ENCODE measurements at regions not wholly inside any gene's neighbourhood (a gene's known extent, or its start where the extent isn't known, plus 50 kb on each side); places are given as distances from the start of the nearest gene placed in this dataset.

DNA sequence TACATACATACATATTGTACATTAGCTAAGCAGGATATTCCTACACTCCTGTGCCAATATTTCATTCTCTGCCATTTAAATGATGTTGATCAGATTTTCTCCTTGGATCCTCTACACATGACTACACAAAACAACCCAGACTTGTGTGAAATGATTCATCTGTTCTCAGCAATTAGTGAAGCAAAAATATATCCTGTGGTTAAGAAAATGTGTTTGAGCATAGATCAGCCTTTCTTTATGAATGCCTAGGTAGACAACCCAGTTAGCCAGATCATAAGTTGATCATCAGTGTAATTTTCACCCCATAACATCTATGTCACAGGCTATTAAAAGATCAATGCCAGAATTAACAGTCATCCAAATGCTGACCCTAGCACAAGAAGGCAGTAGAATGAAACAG, 275.2 kb upstream of the EDNRB start:
- no peaks in the 10 kb centered on the region for H3K4me1 Mint-ChIP-seq (ENCODE audit: low read depth)
- H3K4me3 Mint-ChIP-seq, result no peak overlapping the region
- no peaks in the 10 kb centered on the region for H3K27me3 Mint-ChIP-seq
- H3K27ac Mint-ChIP-seq, result no peak overlapping the region
- H3K9me3 Mint-ChIP-seq, result no peaks in the 10 kb centered on the region
- no peak for DNase-seq
- H3K36me3 Mint-ChIP-seq (ENCODE audit: low read depth), result no peaks in the 10 kb centered on the region

DNA sequence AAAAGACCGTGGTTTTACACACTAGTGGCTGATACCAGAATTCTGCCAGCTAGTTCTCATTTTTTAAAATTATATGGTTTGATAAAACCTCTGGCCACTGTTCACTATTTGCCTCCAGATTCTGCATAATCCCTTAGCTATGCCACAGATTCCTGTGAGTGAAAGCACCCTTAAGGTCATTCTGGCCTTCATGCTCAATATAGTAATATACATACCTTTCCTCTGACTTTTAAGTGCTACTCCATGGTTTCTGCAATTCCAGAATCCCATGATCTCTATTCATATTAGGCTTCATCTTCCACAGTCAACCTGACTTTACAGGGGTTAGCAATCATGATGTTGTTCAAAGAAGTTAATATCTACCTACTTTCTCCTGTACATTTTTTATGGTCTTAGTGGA, 274.1 kb upstream of the EDNRB start:
- Mint-ChIP-seq H3K27ac (no peak overlapping the region), H3K36me3 (ENCODE audit: low read depth) (no peaks in the 10 kb centered on the region), H3K4me1 (ENCODE audit: low read depth) (no peaks in the 10 kb centered on the region), H3K9me3 (no peaks in the 10 kb centered on the region), H3K4me3 (no peak overlapping the region), H3K27me3 (no peaks in the 10 kb centered on the region)
- DNase-seq, result no peak

- DNase-seq, result no peak
- H3K36me3 Mint-ChIP-seq (ENCODE audit: low read depth), result no peaks in the 10 kb centered on the region
- no peaks in the 10 kb centered on the region for H3K27me3 Mint-ChIP-seq
- no peak overlapping the region for H3K27ac Mint-ChIP-seq
- H3K4me3 Mint-ChIP-seq, result no peak overlapping the region
- H3K4me1 Mint-ChIP-seq (ENCODE audit: low read depth), result no peaks in the 10 kb centered on the region
- H3K9me3 Mint-ChIP-seq, result no peaks in the 10 kb centered on the region
Observed at GRCh38 chr13:78190296-78190695, 271.7 kb upstream of the EDNRB start.

- no peaks in the 10 kb centered on the region for H3K27me3 Mint-ChIP-seq
- H3K9me3 Mint-ChIP-seq, result no peaks in the 10 kb centered on the region
- no peak for DNase-seq
- H3K27ac Mint-ChIP-seq, result no peak overlapping the region
- H3K4me1 Mint-ChIP-seq (ENCODE audit: low read depth), result no peaks in the 10 kb centered on the region
- H3K36me3 Mint-ChIP-seq (ENCODE audit: low read depth), result no peaks in the 10 kb centered on the region
- no peak overlapping the region for H3K4me3 Mint-ChIP-seq
Observed at GRCh38 chr13:78187781-78188180, 269.1 kb upstream of the EDNRB start.

GRCh38 chr13:78185700-78186099, 267.1 kb upstream of the EDNRB start:
- no peaks in the 10 kb centered on the region for H3K4me1 Mint-ChIP-seq (ENCODE audit: low read depth)
- no peak overlapping the region for H3K4me3 Mint-ChIP-seq
- no peaks in the 10 kb centered on the region for H3K27me3 Mint-ChIP-seq
- H3K9me3 Mint-ChIP-seq, result no peaks in the 10 kb centered on the region
- H3K36me3 Mint-ChIP-seq (ENCODE audit: low read depth), result no peaks in the 10 kb centered on the region
- no peak overlapping the region for H3K27ac Mint-ChIP-seq
- no peak for DNase-seq

GRCh38 chr13:78183732-78184131, 265.1 kb upstream of the EDNRB start:
- no peak overlapping the region for H3K4me3 Mint-ChIP-seq
- no peaks in the 10 kb centered on the region for H3K9me3 Mint-ChIP-seq
- H3K36me3 Mint-ChIP-seq (ENCODE audit: low read depth), result no peaks in the 10 kb centered on the region

DNA sequence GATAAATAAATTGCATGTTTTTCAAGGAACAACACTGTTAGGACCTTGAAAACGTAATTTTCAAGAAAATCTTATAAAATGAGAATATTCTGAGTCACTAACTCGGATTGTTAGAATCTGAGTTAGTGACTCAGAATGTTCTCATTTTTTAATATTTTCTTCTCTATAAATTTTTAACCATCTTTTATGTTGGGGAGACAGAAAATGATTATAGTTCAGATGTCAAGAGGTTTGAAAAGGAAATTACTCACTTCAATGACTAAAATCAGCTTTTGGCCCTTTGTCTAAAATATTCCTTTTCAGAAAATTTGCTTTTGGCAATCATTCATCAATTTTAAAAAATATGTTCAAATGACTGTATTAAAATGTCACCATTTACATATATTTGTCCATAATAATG, 264.2 kb upstream of the EDNRB start:
- Mint-ChIP-seq H3K9me3 (no peaks in the 10 kb centered on the region), H3K4me1 (ENCODE audit: low read depth) (no peaks in the 10 kb centered on the region), H3K27ac (no peak overlapping the region), H3K36me3 (ENCODE audit: low read depth) (no peaks in the 10 kb centered on the region), H3K4me3 (no peak overlapping the region), H3K27me3 (no peaks in the 10 kb centered on the region)
- DNase-seq, result no peak

More at GRCh38 chr13:78183732-78184131, 265.1 kb upstream of the EDNRB start:
- Mint-ChIP-seq H3K4me1 (ENCODE audit: low read depth) (no peaks in the 10 kb centered on the region), H3K27ac (no peak overlapping the region), H3K27me3 (no peaks in the 10 kb centered on the region)
- DNase-seq, result no peak

DNA sequence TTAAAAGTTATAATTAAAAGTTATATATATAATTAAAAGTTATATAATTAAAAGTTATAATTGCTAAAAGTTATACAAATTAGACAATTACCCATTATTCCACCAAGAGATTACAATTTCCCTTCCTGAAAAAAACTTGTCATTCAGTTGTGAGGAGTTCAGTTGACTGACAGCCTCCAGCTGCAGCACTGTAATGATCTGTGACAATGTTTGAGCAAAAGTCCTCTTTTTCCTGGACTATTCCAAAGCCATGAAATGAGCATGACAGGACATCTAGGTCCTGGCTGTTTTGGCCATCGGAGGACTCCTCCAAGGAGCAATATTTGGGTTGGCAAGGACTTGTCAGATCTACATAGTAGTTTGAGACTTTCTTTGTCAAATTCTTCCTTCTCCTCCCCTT, 258.7 kb upstream of the EDNRB start:
- Mint-ChIP-seq H3K4me1 (ENCODE audit: low read depth) (no peaks in the 10 kb centered on the region), H3K9me3 (peaks cover 2% of the 10 kb centered on the region), H3K27ac (no peak overlapping the region), H3K27me3 (no peaks in the 10 kb centered on the region), H3K36me3 (ENCODE audit: low read depth) (no peaks in the 10 kb centered on the region), H3K4me3 (no peak overlapping the region)
- no peak for DNase-seq

DNA sequence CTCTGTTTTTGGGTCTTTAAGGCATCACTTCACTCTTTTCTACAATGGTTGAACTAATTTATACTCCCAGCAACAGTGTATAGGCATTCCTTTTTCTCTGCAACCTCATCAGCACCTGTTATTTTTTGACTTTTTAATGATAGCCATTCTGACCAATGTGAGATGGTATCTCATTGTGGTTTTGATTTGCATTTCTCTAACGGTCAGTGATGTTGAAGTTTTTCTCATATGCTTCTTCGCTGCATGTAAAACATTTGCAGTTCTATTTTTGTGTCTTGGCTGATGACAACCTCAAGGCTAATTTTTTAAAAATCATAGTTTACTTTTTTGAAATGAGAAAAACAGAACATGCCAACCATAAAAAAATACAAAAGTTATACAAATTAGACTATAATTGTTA, 258.2 kb upstream of the EDNRB start:
- no peak overlapping the region for H3K27ac Mint-ChIP-seq
- no peaks in the 10 kb centered on the region for H3K27me3 Mint-ChIP-seq
- DNase-seq, result no peak
- H3K36me3 Mint-ChIP-seq (ENCODE audit: low read depth), result no peaks in the 10 kb centered on the region
- no peaks in the 10 kb centered on the region for H3K4me1 Mint-ChIP-seq (ENCODE audit: low read depth)
- H3K4me3 Mint-ChIP-seq, result no peak overlapping the region
- H3K9me3 Mint-ChIP-seq, result peaks cover 2% of the 10 kb centered on the region

GRCh38 chr13:78169386-78169785, 250.8 kb upstream of the EDNRB start:
- Mint-ChIP-seq H3K27me3 (no peaks in the 10 kb centered on the region), H3K27ac (no peak overlapping the region), H3K4me1 (ENCODE audit: low read depth) (no peaks in the 10 kb centered on the region)

GRCh38 chr13:78168981-78169380, 250.3 kb upstream of the EDNRB start:
- no peak overlapping the region for H3K4me3 Mint-ChIP-seq
- no peaks in the 10 kb centered on the region for H3K4me1 Mint-ChIP-seq (ENCODE audit: low read depth)
- H3K27me3 Mint-ChIP-seq, result no peaks in the 10 kb centered on the region
- no peak overlapping the region for H3K27ac Mint-ChIP-seq
- no peaks in the 10 kb centered on the region for H3K36me3 Mint-ChIP-seq (ENCODE audit: low read depth)
- H3K9me3 Mint-ChIP-seq, result peaks cover 4% of the 10 kb centered on the region
- no peak for DNase-seq

More at GRCh38 chr13:78169386-78169785, 250.8 kb upstream of the EDNRB start:
- DNase-seq, result no peak
- peaks cover 4% of the 10 kb centered on the region for H3K9me3 Mint-ChIP-seq
- no peak overlapping the region for H3K4me3 Mint-ChIP-seq
- no peaks in the 10 kb centered on the region for H3K36me3 Mint-ChIP-seq (ENCODE audit: low read depth)

DNA sequence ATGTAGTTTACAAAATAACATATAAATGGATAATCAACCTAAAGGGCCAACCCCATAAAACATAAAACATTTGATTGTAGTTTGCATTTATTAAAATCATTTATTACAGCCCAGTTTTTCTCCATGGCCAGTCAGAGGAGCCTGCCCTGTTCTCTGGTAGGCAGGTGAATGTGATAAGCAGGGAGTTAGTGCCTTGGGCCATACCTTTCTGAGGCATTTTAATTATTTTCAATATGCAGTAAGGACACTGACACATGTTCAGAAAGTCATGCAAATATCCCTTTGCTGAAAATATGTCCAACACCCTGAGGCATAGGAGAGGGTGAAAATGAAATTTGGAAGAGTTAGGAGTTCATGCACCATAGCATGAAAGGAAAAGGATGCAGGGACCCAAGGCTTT, 242.6 kb upstream of the EDNRB start:
- Mint-ChIP-seq H3K9me3 (no peaks in the 10 kb centered on the region), H3K27ac (no peak overlapping the region), H3K4me1 (ENCODE audit: low read depth) (peaks cover 1% of the 10 kb centered on the region), H3K4me3 (no peak overlapping the region), H3K36me3 (ENCODE audit: low read depth) (no peaks in the 10 kb centered on the region), H3K27me3 (no peaks in the 10 kb centered on the region)
- DNase-seq, result no peak

GRCh38 chr13:78160793-78161192, 242.2 kb upstream of the EDNRB start:
- Mint-ChIP-seq H3K4me3 (no peak overlapping the region), H3K4me1 (ENCODE audit: low read depth) (peaks cover 1% of the 10 kb centered on the region), H3K9me3 (no peaks in the 10 kb centered on the region), H3K36me3 (ENCODE audit: low read depth) (no peaks in the 10 kb centered on the region), H3K27me3 (no peaks in the 10 kb centered on the region), H3K27ac (no peak overlapping the region)
- DNase-seq, result no peak

DNA sequence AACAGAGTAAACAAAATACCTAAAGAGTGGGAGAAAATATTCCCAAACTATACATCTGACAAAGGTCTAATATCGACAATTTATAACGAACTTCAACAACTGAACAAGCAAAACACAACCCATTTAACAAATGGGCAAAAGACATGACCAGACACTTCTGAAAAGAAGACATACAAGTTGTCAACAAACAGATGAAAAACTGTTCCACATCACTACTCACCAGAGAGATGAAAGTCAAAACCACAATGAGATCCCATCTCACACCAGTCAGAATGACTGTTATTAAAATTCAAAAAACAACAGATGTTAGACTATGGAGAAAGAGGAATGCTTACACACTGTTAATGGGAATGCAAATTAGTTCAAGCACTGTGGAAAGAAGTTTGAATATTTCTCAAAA, 233.8 kb upstream of the EDNRB start:
- Mint-ChIP-seq H3K9me3 (no peaks in the 10 kb centered on the region), H3K36me3 (ENCODE audit: low read depth) (no peaks in the 10 kb centered on the region), H3K4me1 (ENCODE audit: low read depth) (no peaks in the 10 kb centered on the region), H3K27ac (no peak overlapping the region), H3K4me3 (no peak overlapping the region), H3K27me3 (no peaks in the 10 kb centered on the region)
- DNase-seq, result no peak

DNA sequence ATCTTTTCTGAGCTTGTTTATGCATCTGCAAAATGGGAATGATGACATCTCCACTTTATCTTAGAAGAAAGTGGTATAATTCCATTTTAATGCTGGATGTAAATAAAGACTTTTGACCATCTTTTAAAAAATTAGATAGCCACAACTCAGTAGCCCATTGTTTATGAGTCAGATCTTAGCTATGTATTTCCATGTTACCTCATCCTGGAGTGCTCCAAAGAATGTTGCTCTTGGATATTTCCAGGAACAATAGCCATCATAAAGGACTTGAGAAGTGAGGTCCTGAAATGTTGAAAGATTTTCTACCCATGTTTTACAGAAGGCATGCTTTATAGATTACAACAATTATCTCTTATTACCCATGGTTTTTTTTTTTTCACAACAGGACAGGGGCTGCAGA, 229.3 kb upstream of the EDNRB start:
- DNase-seq, result no peak
- no peak overlapping the region for H3K27ac Mint-ChIP-seq
- H3K4me3 Mint-ChIP-seq, result no peak overlapping the region
- H3K27me3 Mint-ChIP-seq, result peaks cover 5% of the 10 kb centered on the region
- no peaks in the 10 kb centered on the region for H3K4me1 Mint-ChIP-seq (ENCODE audit: low read depth)
- no peaks in the 10 kb centered on the region for H3K36me3 Mint-ChIP-seq (ENCODE audit: low read depth)
- no peaks in the 10 kb centered on the region for H3K9me3 Mint-ChIP-seq

DNA sequence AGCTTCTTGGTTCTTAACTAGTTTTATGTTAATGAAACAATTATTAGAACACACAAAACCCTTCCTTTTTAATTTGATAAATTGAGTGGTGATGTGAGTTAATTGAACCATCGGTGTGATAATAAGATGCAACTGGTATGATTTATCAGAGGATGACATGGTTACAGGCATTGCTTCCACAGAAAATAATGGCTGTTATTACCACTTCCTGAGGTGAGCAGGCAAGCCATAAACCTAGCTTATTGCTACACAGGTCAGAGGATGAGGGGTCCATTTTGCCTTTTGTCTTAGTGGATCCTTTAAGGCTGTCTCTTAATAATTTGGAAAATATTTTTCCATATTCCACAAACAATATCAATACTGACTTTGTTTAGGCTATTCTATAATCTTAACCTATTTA, 226.6 kb upstream of the EDNRB start:
- DNase-seq, result no peak
- Mint-ChIP-seq H3K27ac (no peak overlapping the region), H3K4me3 (no peak overlapping the region)

More for the DNA sequence above, 226.6 kb upstream of the EDNRB start:
- no peaks in the 10 kb centered on the region for H3K36me3 Mint-ChIP-seq (ENCODE audit: low read depth)
- no peaks in the 10 kb centered on the region for H3K9me3 Mint-ChIP-seq
- H3K4me1 Mint-ChIP-seq (ENCODE audit: low read depth), result no peaks in the 10 kb centered on the region
- H3K27me3 Mint-ChIP-seq, result peaks cover 8% of the 10 kb centered on the region

Measured in activated T-cell treated with anti-CD3 and anti-CD28 coated beads, Interleukin-2, amount 50 U/mL, for 24 hours (primary cell).